GM23248 (cell line): ENCODE measurements at regions not wholly inside any gene's neighbourhood (a gene's known extent, or its start where the extent isn't known, plus 50 kb on each side); places are given as distances from the start of the nearest gene placed in this dataset.

Source experiments
- DNase-seq: peaks from one replicate; pipeline ENCODE4 v3.0.0-alpha.2; 2015
- H2AFZ ChIP-seq: fragments of 200-600 bp; sonication (generic); 2 replicates; pipeline ENCODE4 v1.6.1; 2016; ENCODE audit warnings: antibody characterized with exemption
- H3F3A ChIP-seq: fragments of 200-600 bp; sonication (generic); 2 replicates; pipeline ENCODE4 v1.6.1; 2016; ENCODE audit warnings: mild to moderate bottlenecking, antibody characterized with exemption, mixed run types; ENCODE audit not compliant: insufficient read depth
- H3K27ac ChIP-seq: fragments of 200-600 bp; sonication (generic); 2 replicates; pipeline ENCODE4 v1.5.1; 2016; ENCODE audit warnings: mild to moderate bottlenecking
- H3K27me3 ChIP-seq: fragments of 200-600 bp; sonication (generic); replicated peaks from 2 replicates; pipeline ENCODE4 v1.6.1; 2016; ENCODE audit warnings: mild to moderate bottlenecking; ENCODE audit not compliant: insufficient read depth
- H3K36me3 ChIP-seq: fragments of 200-600 bp; sonication (generic); 2 replicates; pipeline ENCODE4 v1.6.1; 2016; ENCODE audit warnings: low read depth, mild to moderate bottlenecking
- H3K4me1 ChIP-seq: fragments of 200-600 bp; sonication (generic); 2 replicates; pipeline ENCODE4 v1.6.1; 2016; ENCODE audit warnings: mild to moderate bottlenecking; ENCODE audit not compliant: insufficient read depth
- H3K4me2 ChIP-seq: fragments of 200-600 bp; sonication (generic); one replicate; pipeline ENCODE4 v1.6.1; 2016; ENCODE audit warnings: mild to moderate bottlenecking; ENCODE audit not compliant: unreplicated experiment
- H3K4me3 ChIP-seq: fragments of 200-600 bp; sonication (generic); 2 replicates; pipeline ENCODE4 v1.5.1; 2016; ENCODE audit warnings: mild to moderate bottlenecking
- H3K79me2 ChIP-seq: fragments of 200-600 bp; sonication (generic); 2 replicates; pipeline ENCODE4 v1.6.1; 2016; ENCODE audit warnings: mild to moderate bottlenecking; ENCODE audit not compliant: insufficient read depth
- H3K9ac ChIP-seq: fragments of 200-600 bp; sonication (generic); 2 replicates; pipeline ENCODE4 v1.6.1; 2016; ENCODE audit warnings: mild to moderate bottlenecking
- H3K9me2 ChIP-seq: fragments of 200-600 bp; sonication (generic); 2 replicates; pipeline ENCODE4 v1.6.1; 2016; ENCODE audit warnings: mixed run types, mild to moderate bottlenecking, moderate library complexity; ENCODE audit not compliant: insufficient read depth
- H3K9me3 ChIP-seq: fragments of 200-600 bp; sonication (generic); one replicate; pipeline ENCODE4 v1.6.1; 2017; ENCODE audit warnings: low read depth
- H4K20me1 ChIP-seq: fragments of 200-600 bp; sonication (generic); 2 replicates; pipeline ENCODE4 v1.6.0; 2016; ENCODE audit not compliant: insufficient read depth
- EZH2 ChIP-seq: fragments of 200-600 bp; sonication (generic); IDR thresholded peaks from 2 replicates; pipeline ENCODE4 v1.6.1; 2018; ENCODE audit warnings: antibody characterized with exemption, mild to moderate bottlenecking; ENCODE audit not compliant: insufficient read depth, poor library complexity, severe bottlenecking
- EZH2phosphoT487 ChIP-seq: fragments of 200-600 bp; sonication (generic); IDR thresholded peaks from 2 replicates; pipeline ENCODE4 v1.6.1; 2018; ENCODE audit warnings: antibody characterized with exemption, moderate library complexity, mild to moderate bottlenecking, low read depth; ENCODE audit not compliant: insufficient read depth
- WGBS, 2 experiments: methylation state at CpG; one replicate each; pipeline ENCODE4 v1.1.6; 2015 to 2017; ENCODE audit warnings: low lambda C conversion rate in 2 of 2, low coverage in 1 of 2; ENCODE audit errors: missing lambda C conversion rate in 2 of 2; 5-methylcytosine and 5-hydroxymethylcytosine counted together
- in situ Hi-C: fragments of 300-500 bp; cut with MboI; formaldehyde crosslinking; loops from 2 replicates; pipeline ENCODE4 v1.15.0; 2020

GRCh38 chrX:43375136-43375535, 281.0 kb upstream of the MAOA start:
- Histone ChIP-seq H4K20me1 (no peaks in the 10 kb centered on the region), H3K79me2 (no peaks in the 10 kb centered on the region), H3K27me3 (no peaks in the 10 kb centered on the region), H2AFZ (no peak overlapping the region), H3K4me1 (no peaks in the 10 kb centered on the region), H3F3A (no peaks in the 10 kb centered on the region), H3K27ac (no peak overlapping the region), H3K36me3 (no peaks in the 10 kb centered on the region), H3K9ac (no peak overlapping the region), H3K9me2 (no peaks in the 10 kb centered on the region), H3K9me3 (no peaks in the 10 kb centered on the region), H3K4me3 (no peak overlapping the region), H3K4me2 (no peak overlapping the region)
- no peak for TF ChIP-seq EZH2phosphoT487
- TF ChIP-seq EZH2 = no peak
- no peak for DNase-seq
- in situ Hi-C loops = no loop called here
- 4 to 12% methylated on average over 3 of the region's 3 CpGs for WGBS, 2 experiments

GRCh38 chrX:43380704-43381103, 275.4 kb upstream of the MAOA start:
- 24 to 48% methylated on average over 3 to 5 of the region's 6 CpGs for WGBS, 2 experiments
- H3K4me3 ChIP-seq = no peak overlapping the region
- no peaks in the 10 kb centered on the region for H3K9me2 ChIP-seq
- H3K36me3 ChIP-seq = no peaks in the 10 kb centered on the region
- H3F3A ChIP-seq = no peaks in the 10 kb centered on the region
- no peaks in the 10 kb centered on the region for H3K79me2 ChIP-seq
- no peak for TF ChIP-seq EZH2
- TF ChIP-seq EZH2phosphoT487 = no peak
- in situ Hi-C loops = no loop called here
- no peak overlapping the region for H3K4me2 ChIP-seq
- no peaks in the 10 kb centered on the region for H3K27me3 ChIP-seq
- DNase-seq = no peak
- no peaks in the 10 kb centered on the region for H3K9me3 ChIP-seq
- no peaks in the 10 kb centered on the region for H4K20me1 ChIP-seq
- H2AFZ ChIP-seq = no peak overlapping the region
- no peaks in the 10 kb centered on the region for H3K4me1 ChIP-seq
- H3K27ac ChIP-seq = no peak overlapping the region
- H3K9ac ChIP-seq = no peak overlapping the region

- in situ Hi-C loops = no loop called here
- H3K36me3 ChIP-seq = no peaks in the 10 kb centered on the region
- H3K4me1 ChIP-seq = no peaks in the 10 kb centered on the region
- H3K79me2 ChIP-seq = no peaks in the 10 kb centered on the region
- no peak overlapping the region for H3K9ac ChIP-seq
- WGBS, 2 experiments = 0 to 14% methylated on average over 1 of the region's 1 CpG
- no peak overlapping the region for H3K4me3 ChIP-seq
- H3K27me3 ChIP-seq = no peaks in the 10 kb centered on the region
- no peaks in the 10 kb centered on the region for H3K9me2 ChIP-seq
- no peak for TF ChIP-seq EZH2
- TF ChIP-seq EZH2phosphoT487 = no peak
- H3K27ac ChIP-seq = no peak overlapping the region
- H3F3A ChIP-seq = no peaks in the 10 kb centered on the region
- no peak overlapping the region for H2AFZ ChIP-seq
- H4K20me1 ChIP-seq = no peaks in the 10 kb centered on the region
- no peak overlapping the region for H3K4me2 ChIP-seq
- H3K9me3 ChIP-seq = no peaks in the 10 kb centered on the region
- DNase-seq = no peak
Measured at GRCh38 chrX:43386875-43387274, 269.2 kb upstream of the MAOA start.

- no peak overlapping the region for H3K9ac ChIP-seq
- no peaks in the 10 kb centered on the region for H3K9me2 ChIP-seq
- TF ChIP-seq EZH2phosphoT487 = no peak
- TF ChIP-seq EZH2 = no peak
- in situ Hi-C loops = no loop called here
- no peaks in the 10 kb centered on the region for H3K4me1 ChIP-seq
- H3K79me2 ChIP-seq = no peaks in the 10 kb centered on the region
- H3K27ac ChIP-seq = no peak overlapping the region
- DNase-seq = no peak
- no peaks in the 10 kb centered on the region for H3K36me3 ChIP-seq
- H3F3A ChIP-seq = no peaks in the 10 kb centered on the region
- no peak overlapping the region for H3K4me2 ChIP-seq
- no peak overlapping the region for H3K4me3 ChIP-seq
- 0 to 10% methylated on average over 1 of the region's 1 CpG for WGBS, 2 experiments
- H2AFZ ChIP-seq = no peak overlapping the region
- H4K20me1 ChIP-seq = no peaks in the 10 kb centered on the region
- no peaks in the 10 kb centered on the region for H3K9me3 ChIP-seq
- H3K27me3 ChIP-seq = no peaks in the 10 kb centered on the region
Measured at GRCh38 chrX:43405191-43405590, 250.9 kb upstream of the MAOA start.

GRCh38 chrX:43423876-43424275, 232.2 kb upstream of the MAOA start:
- H3K9ac ChIP-seq = no peak overlapping the region
- H3K79me2 ChIP-seq = no peaks in the 10 kb centered on the region
- no peak for DNase-seq
- no peak overlapping the region for H3K4me3 ChIP-seq
- H2AFZ ChIP-seq = no peak overlapping the region
- H3F3A ChIP-seq = no peaks in the 10 kb centered on the region
- no peaks in the 10 kb centered on the region for H3K27me3 ChIP-seq
- H3K4me1 ChIP-seq = no peaks in the 10 kb centered on the region
- H3K36me3 ChIP-seq = no peaks in the 10 kb centered on the region
- no peak for TF ChIP-seq EZH2
- no peak for TF ChIP-seq EZH2phosphoT487
- no peaks in the 10 kb centered on the region for H3K9me2 ChIP-seq
- H3K27ac ChIP-seq = no peak overlapping the region
- in situ Hi-C loops = no loop called here
- no peaks in the 10 kb centered on the region for H4K20me1 ChIP-seq
- H3K4me2 ChIP-seq = no peak overlapping the region
- H3K9me3 ChIP-seq = no peaks in the 10 kb centered on the region
